Gastroesophageal sphincter (tissue), 3 donors: ENCODE measurements at regions not wholly inside any gene's neighbourhood (a gene's known extent, or its start where the extent isn't known, plus 50 kb on each side); places are given as distances from the start of the nearest gene placed in this dataset.

Experiments used
- EP300 ChIP-seq: sonication (generic); formaldehyde crosslinking; IDR thresholded peaks from one replicate; pipeline ENCODE4 v1.6.1; 2017; ENCODE audit warnings: antibody characterized with exemption, mild to moderate bottlenecking
- POLR2A ChIP-seq, 2 donors: fragments of 450-650 bp; IDR thresholded peaks; one replicate each; pipeline ENCODE4 v1.6.1; 2017; ENCODE audit warnings: antibody characterized with exemption in 2 of 2, mild to moderate bottlenecking in 2 of 2, moderate library complexity in 1 of 2
- POLR2AphosphoS5 ChIP-seq: sonication (generic); formaldehyde crosslinking; IDR thresholded peaks from one replicate; pipeline ENCODE4 v1.6.1; 2017; ENCODE audit warnings: antibody characterized with exemption
- TF ChIP-seq, protein P1 (sequence below), 4 experiments: fragments of 200-600 bp in 2 of 4; fragments of 450-650 bp in 2 of 4; sonication (generic) in 1 of 4; IDR thresholded peaks; one replicate each; pipeline ENCODE4 v1.5.1; 2017 to 2019; ENCODE audit warnings: antibody characterized with exemption in 4 of 4, mild to moderate bottlenecking in 2 of 4, moderate library complexity in 2 of 4

GRCh38 chr2:18074476-18074875, 196.0 kb downstream of the KCNS3 start:
- TF ChIP-seq, protein P1, sequence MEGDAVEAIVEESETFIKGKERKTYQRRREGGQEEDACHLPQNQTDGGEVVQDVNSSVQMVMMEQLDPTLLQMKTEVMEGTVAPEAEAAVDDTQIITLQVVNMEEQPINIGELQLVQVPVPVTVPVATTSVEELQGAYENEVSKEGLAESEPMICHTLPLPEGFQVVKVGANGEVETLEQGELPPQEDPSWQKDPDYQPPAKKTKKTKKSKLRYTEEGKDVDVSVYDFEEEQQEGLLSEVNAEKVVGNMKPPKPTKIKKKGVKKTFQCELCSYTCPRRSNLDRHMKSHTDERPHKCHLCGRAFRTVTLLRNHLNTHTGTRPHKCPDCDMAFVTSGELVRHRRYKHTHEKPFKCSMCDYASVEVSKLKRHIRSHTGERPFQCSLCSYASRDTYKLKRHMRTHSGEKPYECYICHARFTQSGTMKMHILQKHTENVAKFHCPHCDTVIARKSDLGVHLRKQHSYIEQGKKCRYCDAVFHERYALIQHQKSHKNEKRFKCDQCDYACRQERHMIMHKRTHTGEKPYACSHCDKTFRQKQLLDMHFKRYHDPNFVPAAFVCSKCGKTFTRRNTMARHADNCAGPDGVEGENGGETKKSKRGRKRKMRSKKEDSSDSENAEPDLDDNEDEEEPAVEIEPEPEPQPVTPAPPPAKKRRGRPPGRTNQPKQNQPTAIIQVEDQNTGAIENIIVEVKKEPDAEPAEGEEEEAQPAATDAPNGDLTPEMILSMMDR (IDR thresholded peaks at IDR 0.05): no peak
- TF ChIP-seq POLR2A (IDR thresholded peaks at IDR 0.05) (no peak), EP300 (no peak), POLR2AphosphoS5 (no peak)
